Bronchial epithelial cell (primary cell): ENCODE measurements at regions not wholly inside any gene's neighbourhood (a gene's known extent, or its start where the extent isn't known, plus 50 kb on each side); places are given as distances from the start of the nearest gene placed in this dataset.

Experiments used
- DNase-seq: peaks from one replicate; pipeline ENCODE4 v3.0.0-alpha.2; 2010; ENCODE audit warnings: low read depth
- FAIRE-seq: peaks from 2 replicates; lab custom pipeline; 2011; peaks lifted over from hg19 to GRCh38; lab: Jason Lieb, UNC
- H3K27me3 ChIP-seq: 2 replicates; pipeline ENCODE4 v1.5.1; 2011; ENCODE audit warnings: low read length; ENCODE audit not compliant: control insufficient read depth, insufficient read depth
- H3K36me3 ChIP-seq: 2 replicates; pipeline ENCODE4 v1.5.1; 2011; ENCODE audit warnings: low read length; ENCODE audit not compliant: control insufficient read depth, insufficient read depth
- H3K4me3 ChIP-seq: 2 replicates; pipeline ENCODE4 v1.5.1; 2011; ENCODE audit warnings: mild to moderate bottlenecking, low read depth, low read length, control low read depth
- CTCF ChIP-seq: IDR thresholded peaks from 2 replicates; pipeline ENCODE4 v1.5.1; 2011; ENCODE audit warnings: mild to moderate bottlenecking, moderate library complexity, low read length, control low read depth, inconsistent platforms; ENCODE audit not compliant: insufficient read depth, severe bottlenecking

GRCh38 chr15:93179072-93179471 lies 90.1 kb upstream of the RGMA start:
- peak; percentile 6 for DNase-seq
- no peak for FAIRE-seq

GRCh38 chr15:93178371-93178770 lies 89.4 kb upstream of the RGMA start:
- Histone ChIP-seq H3K27me3 (no peaks in the 10 kb centered on the region), H3K4me3 (no peak overlapping the region), H3K36me3 (no peaks in the 10 kb centered on the region)
- FAIRE-seq, result no peak
- no peak for TF ChIP-seq CTCF
- no peak for DNase-seq

More at GRCh38 chr15:93179072-93179471, 90.1 kb upstream of the RGMA start:
- no peak for TF ChIP-seq CTCF
- Histone ChIP-seq H3K4me3 (no peak overlapping the region), H3K36me3 (no peaks in the 10 kb centered on the region), H3K27me3 (no peaks in the 10 kb centered on the region)

- no peak for TF ChIP-seq CTCF
- FAIRE-seq, result no peak
Observed at GRCh38 chr15:93176065-93176464, 87.1 kb upstream of the RGMA start.

GRCh38 chr15:93174836-93175235 lies 85.8 kb upstream of the RGMA start:
- Histone ChIP-seq H3K36me3 (no peaks in the 10 kb centered on the region), H3K27me3 (no peaks in the 10 kb centered on the region), H3K4me3 (no peak overlapping the region)
- FAIRE-seq, result no peak
- no peak for TF ChIP-seq CTCF
- DNase-seq, result no peak

More at GRCh38 chr15:93176065-93176464, 87.1 kb upstream of the RGMA start:
- Histone ChIP-seq H3K27me3 (no peaks in the 10 kb centered on the region), H3K36me3 (no peaks in the 10 kb centered on the region), H3K4me3 (no peak overlapping the region)
- no peak for DNase-seq

- no peak for TF ChIP-seq CTCF
- Histone ChIP-seq H3K36me3 (no peaks in the 10 kb centered on the region), H3K4me3 (no peak overlapping the region), H3K27me3 (no peaks in the 10 kb centered on the region)
- peak; percentile 96 for FAIRE-seq
- DNase-seq, result peak; percentile 94
Observed at GRCh38 chr15:93173369-93173768, 84.4 kb upstream of the RGMA start.

GRCh38 chr15:93171476-93171875 lies 82.5 kb upstream of the RGMA start:
- FAIRE-seq (no peak), DNase-seq (no peak)
- no peaks in the 10 kb centered on the region for H3K36me3 ChIP-seq
- no peaks in the 10 kb centered on the region for H3K27me3 ChIP-seq
- H3K4me3 ChIP-seq, result no peak overlapping the region
- TF ChIP-seq CTCF, result no peak
